Fibroblast of skin of abdomen (primary cell): ENCODE measurements at regions not wholly inside any gene's neighbourhood (a gene's known extent, or its start where the extent isn't known, plus 50 kb on each side); places are given as distances from the start of the nearest gene placed in this dataset.
A peak's percentile ranks its signal among the peaks of the same experiment; 100 is the strongest.
"Not testable (repeated sequence)": the region's sequence is repeated elsewhere in the genome, so short reads cannot be mapped to it uniquely, and the experiment has no call there.

ENCODE experiments used
- DNase-seq: peaks from one replicate; pipeline ENCODE4 v3.0.0-alpha.2; 2013

DNA sequence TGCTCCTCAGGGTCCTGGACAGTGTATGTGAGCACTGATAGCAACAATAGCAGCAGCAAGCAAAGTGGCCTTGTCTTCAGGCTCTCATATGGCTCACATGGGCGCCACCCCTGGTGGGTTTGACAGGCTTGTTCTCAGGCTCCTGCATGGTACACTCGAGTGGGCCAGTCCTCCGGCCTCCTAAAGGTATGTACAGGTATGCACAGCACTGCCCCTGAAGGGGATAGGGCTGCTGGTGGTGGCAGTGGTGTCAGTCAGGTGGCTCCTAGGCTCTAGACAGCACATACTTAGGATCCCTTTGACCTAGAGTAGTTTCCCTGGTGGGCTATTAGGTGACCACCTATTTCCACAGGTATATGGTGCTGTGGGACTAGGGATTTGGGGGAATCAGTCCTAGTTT lies 79.8 kb downstream of the LGALS9B start:
- not testable (repeated sequence) for DNase-seq

DNA sequence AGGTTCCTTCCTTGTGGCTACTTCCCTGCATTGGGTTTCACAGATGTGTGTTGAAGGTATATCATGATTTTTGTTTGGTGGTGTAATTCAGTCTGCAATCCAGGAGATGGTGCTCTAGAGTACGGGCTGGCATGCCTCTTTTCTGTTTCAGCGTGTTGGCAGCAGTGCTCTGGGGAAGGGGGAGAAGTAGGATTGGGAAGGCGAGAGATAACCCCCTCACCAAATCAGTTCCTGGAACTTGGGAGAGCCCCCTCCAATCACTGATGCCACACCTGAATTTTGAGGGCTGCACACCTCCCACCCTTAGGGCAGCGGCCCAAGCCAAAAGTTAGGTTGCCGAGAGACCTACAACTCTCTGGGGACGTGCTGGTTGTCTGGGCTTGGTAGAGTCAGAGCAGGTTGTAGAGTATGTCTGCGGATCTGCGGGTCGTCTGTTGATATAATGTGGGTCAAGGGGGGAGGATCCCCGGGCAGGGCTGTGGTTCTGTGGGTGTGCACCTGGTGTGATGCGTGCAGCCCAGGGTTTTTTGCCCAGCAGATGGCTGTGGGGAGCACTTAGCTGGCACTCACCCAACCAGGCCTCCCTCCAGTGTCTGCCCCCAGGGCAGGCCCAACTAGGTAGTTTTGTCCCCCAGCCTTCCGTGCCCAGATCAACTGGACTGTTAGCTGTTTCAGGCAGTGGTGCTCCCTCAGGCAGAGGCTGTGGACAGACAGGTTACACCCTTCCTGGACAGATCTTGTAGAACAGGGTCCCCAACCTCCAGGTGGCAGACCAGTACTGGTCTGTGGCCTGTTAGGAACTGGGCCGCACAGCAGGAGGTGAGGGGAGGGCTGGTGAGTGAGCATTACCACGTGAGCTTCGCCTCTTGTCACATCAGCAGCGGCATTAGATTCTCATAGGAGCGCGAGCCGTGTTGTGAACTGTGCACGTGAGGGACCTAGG lies 85.7 kb downstream of the LGALS9B start:
- peak; percentile 28 for DNase-seq

DNA sequence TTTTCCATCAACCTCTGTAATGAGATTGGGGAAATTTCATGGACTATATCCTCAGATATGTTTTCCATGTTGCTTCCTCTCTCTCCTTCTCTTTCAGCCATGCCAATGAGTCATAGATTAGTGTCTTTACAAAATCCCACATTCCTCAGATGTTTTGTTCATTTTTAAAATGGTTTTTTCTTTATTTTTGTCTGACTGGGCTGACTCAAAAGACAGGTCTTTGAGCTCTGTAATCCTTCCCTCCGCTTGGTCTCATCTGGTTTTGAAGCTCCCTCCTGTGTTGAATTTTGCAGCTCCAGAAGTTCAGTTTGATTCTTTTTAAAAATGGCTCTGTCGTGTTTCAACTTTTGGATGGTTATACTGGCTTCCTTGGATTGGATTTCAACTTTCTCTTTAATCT lies 86.7 kb downstream of the LGALS9B start:
- peak; percentile 63 for DNase-seq

DNA sequence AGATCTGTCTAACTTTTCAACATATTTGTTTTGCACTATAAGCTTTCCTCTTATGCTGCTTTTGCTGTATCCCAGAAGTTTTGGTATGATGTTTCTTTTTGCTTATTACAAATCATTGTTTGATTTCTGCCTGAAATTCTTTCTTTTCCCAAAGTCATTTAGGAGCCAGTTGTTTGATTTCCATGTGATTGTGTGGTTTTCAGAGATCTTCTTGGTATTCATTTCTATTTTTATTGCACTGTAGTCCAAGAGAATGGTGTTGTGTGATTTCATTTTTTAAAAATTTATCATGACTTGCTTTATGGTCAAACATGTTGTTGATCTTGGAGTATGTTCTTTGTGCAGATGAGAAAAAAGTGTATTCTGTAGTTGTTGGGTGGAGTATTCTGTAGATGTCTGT lies 88.1 kb downstream of the LGALS9B start:
- DNase-seq = peak; percentile 31

DNA sequence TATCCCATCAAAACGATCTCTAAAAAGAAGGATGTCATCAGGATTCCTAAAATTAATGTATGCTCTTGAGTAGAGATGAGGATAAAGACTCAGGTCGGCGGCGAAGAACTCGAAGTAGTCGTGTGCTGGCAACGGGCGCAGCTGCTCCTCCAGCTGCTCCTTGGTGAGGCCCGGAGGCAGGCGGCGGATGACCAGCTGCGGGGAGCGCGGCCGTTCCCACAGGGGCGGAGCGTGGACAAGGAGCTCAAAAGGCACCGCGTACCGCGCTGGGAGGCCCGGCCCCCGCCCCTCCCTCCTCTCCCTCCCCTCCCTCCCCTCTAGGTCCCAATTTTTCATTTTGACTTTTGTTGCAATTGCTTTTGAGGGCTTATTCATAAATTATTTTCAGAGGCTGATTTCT lies 90.7 kb downstream of the LGALS9B start:
- DNase-seq = not testable (repeated sequence)

DNA sequence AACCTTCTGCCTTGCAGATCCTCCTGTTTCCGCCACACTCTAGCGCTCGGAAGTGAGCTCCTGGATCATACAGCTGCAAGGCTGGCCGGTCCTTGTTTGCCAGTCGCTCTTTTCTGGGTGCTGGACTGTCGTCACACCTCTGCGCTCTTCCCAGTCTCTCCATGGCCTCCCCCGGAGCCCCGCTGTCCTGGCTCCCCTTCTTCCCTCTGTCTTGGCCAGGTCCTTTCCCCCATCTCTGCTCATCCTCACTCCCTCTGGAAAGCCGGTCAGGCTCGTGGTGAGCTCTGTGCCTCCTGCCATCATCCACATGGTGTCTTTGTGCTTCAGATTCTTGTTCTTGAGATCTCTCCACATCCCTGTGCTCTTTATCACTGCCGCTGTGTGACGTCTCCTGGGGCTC lies 91.6 kb downstream of the LGALS9B start:
- DNase-seq = not testable (repeated sequence)
